HG03354 (cell line): ENCODE measurements at regions not wholly inside any gene's neighbourhood (a gene's known extent, or its start where the extent isn't known, plus 50 kb on each side); places are given as distances from the start of the nearest gene placed in this dataset.

Experiments
- ATAC-seq: cut with Tn5 transposase; IDR thresholded peaks from one replicate; pipeline ENCODE4 v1.9.1; 2021; ENCODE audit warnings: mild to moderate bottlenecking; ENCODE audit not compliant: unreplicated experiment, poor library complexity, severe bottlenecking

DNA sequence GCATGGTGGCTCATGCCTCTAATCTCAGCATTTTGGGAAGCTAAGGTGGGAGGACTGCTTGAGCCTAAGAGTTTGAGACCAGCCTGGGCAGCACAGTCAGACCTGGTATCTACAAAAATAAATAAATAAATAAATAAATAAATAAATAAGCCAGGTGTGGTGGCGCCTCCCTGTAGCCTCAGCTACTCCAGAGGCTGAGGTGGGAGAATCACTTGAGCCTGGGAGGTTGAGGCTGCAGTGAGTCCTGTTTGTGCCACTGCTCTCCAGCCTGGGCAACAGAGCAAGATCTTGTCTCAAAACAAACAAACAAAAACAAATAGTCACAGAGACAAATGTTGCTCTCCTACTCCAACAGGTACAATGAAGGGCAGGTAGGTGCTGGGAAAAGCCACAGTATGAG, 242.4 kb upstream of the POU3F1 start:
- ATAC-seq: no peak

DNA sequence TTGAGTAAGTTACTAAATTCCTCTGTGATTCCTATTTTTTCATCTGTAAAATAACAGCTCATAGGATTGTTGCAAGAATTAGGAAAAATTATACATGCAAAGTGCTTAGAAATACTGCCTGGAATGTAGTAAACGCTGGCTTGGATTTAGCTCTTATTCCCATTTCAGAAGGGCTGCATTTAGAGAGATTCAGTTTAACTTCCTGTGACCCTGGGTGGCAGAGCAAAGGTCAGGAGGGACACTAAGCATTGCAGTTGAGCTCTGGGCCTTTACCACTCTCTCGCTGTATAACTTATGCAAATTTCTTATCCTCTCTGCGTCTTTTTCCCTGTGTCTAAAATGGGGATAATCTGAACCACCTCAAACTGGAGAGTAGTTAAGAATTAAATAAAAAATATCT, 241.0 kb upstream of the POU3F1 start:
- no peak for ATAC-seq

- ATAC-seq: no peak
Observed at GRCh38 chr1:38287036-38287435, 240.4 kb upstream of the POU3F1 start.

- no peak for ATAC-seq
Observed at GRCh38 chr1:38285807-38286530, 239.4 kb upstream of the POU3F1 start.

DNA sequence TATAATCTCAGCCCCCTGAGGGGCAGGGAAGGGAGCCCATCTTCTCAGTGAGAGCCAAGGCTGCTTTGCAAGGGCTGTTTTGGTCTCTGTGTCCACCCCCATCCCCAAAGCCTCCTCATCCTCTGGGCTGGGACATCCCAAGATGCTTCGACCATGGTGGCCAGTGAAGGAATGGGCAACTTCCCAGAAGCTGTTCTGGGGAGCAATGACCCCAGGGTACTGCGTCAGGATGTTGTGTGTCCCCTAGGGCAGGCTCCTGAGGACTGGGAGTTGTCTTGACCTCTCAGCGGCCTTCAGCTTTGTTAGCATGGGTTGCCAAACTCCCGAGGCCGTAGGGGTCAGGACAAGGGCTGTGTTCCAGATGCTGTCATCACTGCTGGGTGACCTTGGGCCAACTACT, 238.4 kb upstream of the POU3F1 start:
- ATAC-seq: no peak

GRCh38 chr1:38283696-38284470, 237.3 kb upstream of the POU3F1 start:
- no peak for ATAC-seq

DNA sequence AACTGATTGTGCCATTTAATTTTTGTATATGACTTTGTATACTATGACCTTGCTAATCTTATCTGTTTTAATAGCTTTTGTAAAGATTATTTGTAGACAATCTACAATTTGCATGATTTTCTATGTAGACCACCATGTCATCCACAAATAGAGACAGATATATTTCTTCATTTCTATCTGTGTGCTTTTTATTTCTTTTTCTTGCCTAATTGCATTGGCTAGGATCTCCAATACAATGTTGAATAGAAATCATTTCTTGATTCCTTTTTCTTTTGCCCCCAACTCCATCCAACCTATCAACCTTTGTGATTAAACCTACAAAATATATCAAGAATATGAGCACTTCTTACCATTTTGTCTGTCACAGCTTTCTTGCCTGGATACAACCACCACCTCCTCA, 232.6 kb upstream of the POU3F1 start:
- ATAC-seq: no peak

DNA sequence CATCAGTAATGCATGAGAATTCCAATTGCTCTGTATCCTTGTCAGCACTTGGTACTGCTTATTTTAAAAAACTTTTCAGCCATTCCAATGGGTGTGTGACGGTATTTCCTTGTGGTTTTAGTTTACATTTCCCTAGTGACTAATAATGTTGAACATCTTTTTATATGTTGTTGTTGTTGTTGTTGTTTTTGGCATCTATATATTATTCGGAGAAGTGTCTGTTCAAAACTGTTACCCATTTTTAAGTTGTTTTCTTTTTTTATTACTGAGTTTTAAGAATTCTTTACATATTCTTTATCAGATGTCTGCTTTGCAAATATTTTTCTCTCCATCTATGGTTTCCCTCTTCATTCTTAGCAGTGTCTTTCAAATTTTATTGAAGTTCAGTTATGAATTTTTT, 231.1 kb upstream of the POU3F1 start:
- no peak for ATAC-seq

DNA sequence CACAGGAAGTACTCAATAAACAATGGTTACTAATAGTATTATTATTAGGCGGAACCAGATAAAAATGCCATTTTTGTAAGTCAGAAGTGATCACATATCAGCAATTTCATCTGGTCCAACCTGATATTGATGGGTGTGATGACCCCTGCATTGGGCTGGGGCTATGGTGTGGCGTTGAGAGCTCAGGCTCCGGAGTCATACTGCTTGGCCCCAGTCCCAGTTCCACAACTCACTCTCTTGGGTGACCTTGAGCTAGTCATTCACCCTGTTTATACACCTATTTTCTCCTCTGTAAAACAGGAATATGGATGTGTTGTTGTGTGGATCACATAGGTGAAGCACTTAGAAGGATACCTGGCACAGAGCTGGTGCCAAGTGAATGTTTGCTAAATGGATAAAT, 229.4 kb upstream of the POU3F1 start:
- ATAC-seq: no peak

DNA sequence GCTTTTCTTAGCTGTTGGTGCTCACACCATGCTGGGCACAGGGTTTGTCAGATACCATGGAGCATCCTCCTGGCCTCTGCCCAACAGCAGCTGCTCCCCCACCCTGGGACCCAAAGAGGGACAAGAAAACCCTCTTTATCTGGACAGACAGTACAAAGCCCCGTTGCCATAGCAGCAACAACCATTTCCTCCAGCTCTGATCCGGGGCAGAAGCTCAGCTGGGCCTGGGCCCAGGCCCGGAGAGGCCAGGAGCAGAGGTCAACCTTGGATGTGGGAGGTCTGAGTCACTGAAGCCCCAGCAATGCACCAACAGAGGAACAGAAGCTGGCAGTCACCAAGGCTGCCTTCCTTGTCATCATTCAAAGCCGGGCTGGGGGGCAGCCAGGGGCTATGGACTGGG, 228.4 kb upstream of the POU3F1 start:
- no peak for ATAC-seq

GRCh38 chr1:38273196-38273804, 226.7 kb upstream of the POU3F1 start:
- no peak for ATAC-seq

- ATAC-seq: no peak
Observed at GRCh38 chr1:38272515-38272914, 225.9 kb upstream of the POU3F1 start.

DNA sequence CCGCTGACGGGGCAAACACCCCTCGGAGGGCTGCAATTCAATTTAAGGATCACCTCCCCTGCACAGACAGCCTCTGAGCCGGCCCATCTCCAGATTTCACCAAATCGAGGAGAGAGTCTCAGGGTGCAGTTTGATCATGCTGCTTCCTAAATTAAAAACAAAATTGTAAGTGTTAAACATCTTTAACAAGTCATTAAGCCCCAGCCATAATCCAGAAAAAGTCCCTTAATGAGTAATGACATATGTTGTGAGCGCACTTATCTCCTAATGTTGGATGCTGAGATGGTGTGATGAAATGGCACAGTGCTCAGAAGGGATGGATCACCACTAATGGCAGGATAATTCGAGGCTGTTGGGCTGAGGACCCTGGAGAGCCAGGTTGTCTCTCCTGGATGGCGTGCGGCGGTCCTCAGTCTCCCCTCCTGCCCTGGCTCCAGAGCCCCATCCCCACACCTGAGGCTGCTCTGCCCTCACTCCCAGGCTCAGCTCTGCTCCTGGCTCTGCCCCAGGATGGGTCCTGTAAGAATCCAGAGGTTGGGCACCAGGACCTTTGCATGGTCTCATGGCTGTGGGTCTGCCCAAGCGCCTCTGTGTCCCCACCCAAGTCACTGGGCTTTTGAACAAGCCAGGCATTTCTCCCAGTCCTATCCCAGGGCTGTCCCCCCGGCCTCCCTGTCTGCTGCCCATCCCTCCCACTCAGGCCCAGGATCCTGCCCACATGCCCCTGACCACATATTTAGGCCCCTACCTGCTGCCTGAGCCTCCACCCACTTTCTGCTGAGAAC, 224.4 kb upstream of the POU3F1 start:
- no peak for ATAC-seq

GRCh38 chr1:38269923-38270848, 223.6 kb upstream of the POU3F1 start:
- ATAC-seq: no peak

DNA sequence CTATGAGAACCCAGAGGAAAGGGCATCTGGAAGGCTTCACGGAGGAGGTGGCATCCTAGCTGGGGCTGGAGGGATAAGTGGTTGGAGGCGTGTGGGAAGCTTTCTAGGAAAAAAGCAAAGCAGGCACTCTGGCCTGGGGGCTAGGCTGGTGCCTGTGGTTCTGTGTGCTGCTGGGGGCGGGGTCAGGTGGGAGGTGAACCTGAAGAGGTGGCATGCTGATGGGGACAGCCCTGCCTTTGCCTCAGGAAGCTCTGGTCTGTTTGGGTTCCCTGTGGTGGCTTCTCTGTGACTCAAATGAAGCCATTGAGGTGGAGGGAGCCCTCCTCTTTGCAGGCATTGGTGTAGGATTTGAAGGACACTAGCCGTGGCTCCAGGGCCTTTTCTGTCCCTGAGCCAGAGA, 221.6 kb upstream of the POU3F1 start:
- ATAC-seq: no peak

DNA sequence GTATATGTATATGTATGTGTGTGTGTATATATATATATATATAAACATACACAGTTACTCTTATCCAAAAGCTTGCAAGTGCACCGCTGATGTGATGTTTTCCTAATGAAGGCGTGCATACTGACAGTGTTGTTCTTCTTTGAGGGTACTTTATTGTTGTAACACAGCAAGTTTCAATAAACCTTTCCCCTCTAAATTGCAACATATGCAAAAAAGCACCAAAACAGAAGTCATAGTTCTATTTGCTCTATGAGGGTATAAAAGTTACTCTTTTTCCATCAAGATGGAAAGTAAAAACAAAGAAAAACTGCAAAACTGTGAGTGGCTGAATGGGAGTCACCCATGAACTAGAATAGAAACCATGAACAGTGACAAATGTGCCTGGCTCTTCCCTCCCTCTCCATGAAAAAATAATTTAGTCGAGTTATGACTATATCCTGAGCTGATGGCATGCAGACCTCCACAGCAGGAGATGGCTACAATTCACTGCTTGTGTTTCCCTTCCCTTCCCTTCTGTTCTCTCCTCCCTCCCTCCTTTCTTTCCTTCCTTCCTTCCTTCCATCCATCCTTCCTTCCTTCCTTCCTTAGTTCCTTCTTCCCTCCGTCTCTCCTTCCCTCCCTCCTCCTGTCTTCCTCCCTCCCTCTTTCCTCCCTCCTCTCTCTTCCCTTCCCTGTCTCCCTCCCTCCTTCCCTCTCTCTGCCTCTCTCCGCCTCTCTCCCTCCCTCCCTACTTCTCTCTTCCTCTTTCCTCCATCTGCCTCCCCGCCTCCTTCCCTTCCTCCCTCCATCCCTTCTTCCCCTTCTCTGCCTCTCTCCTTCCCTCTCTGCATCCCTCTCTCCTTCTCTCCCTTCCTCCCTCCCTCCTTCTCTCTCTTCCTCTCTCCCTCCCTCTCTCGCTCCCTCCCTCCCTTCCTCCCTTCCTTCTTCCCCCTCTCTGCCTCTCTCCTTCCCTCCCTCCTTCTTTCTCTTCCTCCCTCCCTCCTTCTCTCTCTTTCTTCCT, 220.7 kb upstream of the POU3F1 start:
- ATAC-seq: no peak

GRCh38 chr1:38266197-38266520, 219.6 kb upstream of the POU3F1 start:
- ATAC-seq: no peak
